ENCODE measurements at regions not wholly inside any gene's neighbourhood (a gene's known extent, or its start where the extent isn't known, plus 50 kb on each side); places are given as distances from the start of the nearest gene placed in this dataset.

GRCh38 chr12:40566271-40566670, 126.0 kb upstream of the CNTN1 start:
- Histone ChIP-seq H3K9ac (ENCODE audit: low read depth, low read length, poor library complexity, severe bottlenecking) (no peak overlapping the region), H3K4me1 (ENCODE audit: insufficient read depth, low read length, poor library complexity, severe bottlenecking) (peaks cover 5% of the 10 kb centered on the region), H3K4me2 (ENCODE audit: low read depth, low read length, poor library complexity, severe bottlenecking) (no peak overlapping the region), H2AFZ (ENCODE audit: low read length) (no peak overlapping the region), H4K20me1 (ENCODE audit: insufficient read depth, low read length, poor library complexity, severe bottlenecking) (no peaks in the 10 kb centered on the region), H3K79me2 (ENCODE audit: insufficient read depth, low read length) (no peaks in the 10 kb centered on the region), H3F3A (ENCODE audit: low read depth) (no peaks in the 10 kb centered on the region), H3K9me3 (ENCODE audit: insufficient read depth, low read depth, low read length) (no peaks in the 10 kb centered on the region), H3K9me2 (replicated peaks; ENCODE audit: low read depth, low read length) (0 out of 2 replicates have a peak, but pooled peaks cover 3% of the 10 kb centered on the region), H3K27me3 (ENCODE audit: insufficient read depth, low read length, poor library complexity, severe bottlenecking) (no peaks in the 10 kb centered on the region), H3K4me3 (ENCODE audit: low read length, poor library complexity, severe bottlenecking) (no peak overlapping the region), H3K36me3 (ENCODE audit: insufficient read depth, low read length) (no peaks in the 10 kb centered on the region)
- TF ChIP-seq, protein P1, sequence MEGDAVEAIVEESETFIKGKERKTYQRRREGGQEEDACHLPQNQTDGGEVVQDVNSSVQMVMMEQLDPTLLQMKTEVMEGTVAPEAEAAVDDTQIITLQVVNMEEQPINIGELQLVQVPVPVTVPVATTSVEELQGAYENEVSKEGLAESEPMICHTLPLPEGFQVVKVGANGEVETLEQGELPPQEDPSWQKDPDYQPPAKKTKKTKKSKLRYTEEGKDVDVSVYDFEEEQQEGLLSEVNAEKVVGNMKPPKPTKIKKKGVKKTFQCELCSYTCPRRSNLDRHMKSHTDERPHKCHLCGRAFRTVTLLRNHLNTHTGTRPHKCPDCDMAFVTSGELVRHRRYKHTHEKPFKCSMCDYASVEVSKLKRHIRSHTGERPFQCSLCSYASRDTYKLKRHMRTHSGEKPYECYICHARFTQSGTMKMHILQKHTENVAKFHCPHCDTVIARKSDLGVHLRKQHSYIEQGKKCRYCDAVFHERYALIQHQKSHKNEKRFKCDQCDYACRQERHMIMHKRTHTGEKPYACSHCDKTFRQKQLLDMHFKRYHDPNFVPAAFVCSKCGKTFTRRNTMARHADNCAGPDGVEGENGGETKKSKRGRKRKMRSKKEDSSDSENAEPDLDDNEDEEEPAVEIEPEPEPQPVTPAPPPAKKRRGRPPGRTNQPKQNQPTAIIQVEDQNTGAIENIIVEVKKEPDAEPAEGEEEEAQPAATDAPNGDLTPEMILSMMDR (conservative IDR thresholded peaks at IDR 0.05; ENCODE audit: low read length) = no peak
- TF ChIP-seq EZH2phosphoT487 (IDR thresholded peaks at IDR 0.05; ENCODE audit: borderline replicate concordance) = no peak

DNA sequence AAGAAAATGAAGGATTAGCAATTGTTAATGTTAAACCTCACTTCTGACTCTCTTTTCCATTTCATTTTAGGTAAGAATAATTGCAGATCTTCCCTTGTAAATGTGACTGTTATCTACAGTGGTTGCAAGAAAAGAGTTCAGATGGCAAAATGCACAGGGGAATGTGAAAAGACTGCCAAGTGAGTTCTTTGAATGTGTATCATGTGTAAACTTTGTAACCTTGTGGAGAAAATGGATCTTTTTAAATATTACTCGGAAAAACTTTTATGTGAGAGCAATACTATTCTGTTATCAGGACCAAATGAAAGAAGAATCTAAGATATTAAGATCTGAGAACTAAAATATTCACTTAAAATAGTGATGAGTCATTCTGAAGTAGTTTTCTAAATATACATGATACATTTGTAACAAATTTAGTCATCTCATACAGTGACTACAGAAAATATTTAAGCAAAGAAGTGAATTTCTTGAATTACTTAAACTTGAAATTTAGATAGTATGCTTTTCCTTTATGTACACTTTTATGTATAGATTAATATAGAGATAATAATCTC, 122.5 kb upstream of the CNTN1 start:
- H3K4me2 ChIP-seq (ENCODE audit: low read depth, low read length, poor library complexity, severe bottlenecking) = no peak overlapping the region

GRCh38 chr12:40573024-40573423, 119.2 kb upstream of the CNTN1 start:
- H3K9me3 ChIP-seq (ENCODE audit: insufficient read depth, low read depth, low read length) = no peaks in the 10 kb centered on the region
- H3K9me2 ChIP-seq (replicated peaks; ENCODE audit: low read depth, low read length) = no peaks in the 10 kb centered on the region
- H3F3A ChIP-seq (ENCODE audit: low read depth) = no peaks in the 10 kb centered on the region
- H3K79me2 ChIP-seq (ENCODE audit: insufficient read depth, low read length) = no peaks in the 10 kb centered on the region
- TF ChIP-seq, protein P1 (conservative IDR thresholded peaks at IDR 0.05; ENCODE audit: low read length) = no peak
- no peak for TF ChIP-seq EZH2phosphoT487 (IDR thresholded peaks at IDR 0.05; ENCODE audit: borderline replicate concordance)
- no peak overlapping the region for H2AFZ ChIP-seq (ENCODE audit: low read length)
- no peaks in the 10 kb centered on the region for H3K27me3 ChIP-seq (ENCODE audit: insufficient read depth, low read length, poor library complexity, severe bottlenecking)
- no peak overlapping the region for H3K4me3 ChIP-seq (ENCODE audit: low read length, poor library complexity, severe bottlenecking)
- peaks cover 5% of the 10 kb centered on the region for H3K4me1 ChIP-seq (ENCODE audit: insufficient read depth, low read length, poor library complexity, severe bottlenecking)
- no peaks in the 10 kb centered on the region for H4K20me1 ChIP-seq (ENCODE audit: insufficient read depth, low read length, poor library complexity, severe bottlenecking)
- no peaks in the 10 kb centered on the region for H3K36me3 ChIP-seq (ENCODE audit: insufficient read depth, low read length)
- no peak overlapping the region for H3K9ac ChIP-seq (ENCODE audit: low read depth, low read length, poor library complexity, severe bottlenecking)
- no peak overlapping the region for H3K4me2 ChIP-seq (ENCODE audit: low read depth, low read length, poor library complexity, severe bottlenecking)

More for the DNA sequence above, 122.5 kb upstream of the CNTN1 start:
- Histone ChIP-seq H3K36me3 (ENCODE audit: insufficient read depth, low read length) (no peaks in the 10 kb centered on the region), H3K4me3 (ENCODE audit: low read length, poor library complexity, severe bottlenecking) (no peak overlapping the region), H4K20me1 (ENCODE audit: insufficient read depth, low read length, poor library complexity, severe bottlenecking) (no peaks in the 10 kb centered on the region), H2AFZ (ENCODE audit: low read length) (no peak overlapping the region), H3K79me2 (ENCODE audit: insufficient read depth, low read length) (no peaks in the 10 kb centered on the region), H3K9me2 (replicated peaks; ENCODE audit: low read depth, low read length) (0 out of 2 replicates have a peak, but pooled peaks cover 3% of the 10 kb centered on the region), H3K27me3 (ENCODE audit: insufficient read depth, low read length, poor library complexity, severe bottlenecking) (no peaks in the 10 kb centered on the region), H3K9ac (ENCODE audit: low read depth, low read length, poor library complexity, severe bottlenecking) (no peak overlapping the region), H3K9me3 (ENCODE audit: insufficient read depth, low read depth, low read length) (no peaks in the 10 kb centered on the region), H3K4me1 (ENCODE audit: insufficient read depth, low read length, poor library complexity, severe bottlenecking) (peaks cover 5% of the 10 kb centered on the region), H3F3A (ENCODE audit: low read depth) (no peaks in the 10 kb centered on the region)
- TF ChIP-seq EZH2phosphoT487 (IDR thresholded peaks at IDR 0.05; ENCODE audit: borderline replicate concordance) = no peak
- TF ChIP-seq, protein P1 (conservative IDR thresholded peaks at IDR 0.05; ENCODE audit: low read length) = no peak
